H1 (cell line): ENCODE measurements at regions not wholly inside any gene's neighbourhood (a gene's known extent, or its start where the extent isn't known, plus 50 kb on each side); places are given as distances from the start of the nearest gene placed in this dataset.

Source experiments
- CTCF ChIA-PET: fragments of 300-600 bp; sonication (Branson Sonifier 250); formaldehyde crosslinking; loops from one replicate; lab custom pipeline; 2021; ENCODE audit not compliant: partially characterized antibody; lab: Charles Lee
- POLR2A ChIA-PET: fragments of 300-600 bp; sonication (Branson Sonifier 250); formaldehyde crosslinking; loops from one replicate; lab custom pipeline; 2021; ENCODE audit warnings: inconsistent platforms; ENCODE audit not compliant: partially characterized antibody; lab: Charles Lee
- DNase-seq, 2 experiments: peaks; one replicate each; pipeline versions ENCODE4 v3.0.0 to v3.0.0-alpha.2; 2010 to 2022; ENCODE audit warnings: low spot score in 2 of 2, low read depth in 1 of 2, mixed read lengths in 1 of 2
- FAIRE-seq: peaks from 2 replicates; lab custom pipeline; 2011; peaks lifted over from hg19 to GRCh38; lab: Jason Lieb, UNC
- H2AFZ ChIP-seq: 2 replicates; pipeline ENCODE4 v1.8.1; 2012; ENCODE audit warnings: low read length, inconsistent platforms
- H2AK5ac ChIP-seq: 2 replicates; pipeline ENCODE4 v1.6.1; 2013; ENCODE audit warnings: low read depth, low read length
- H2BK120ac ChIP-seq: replicated peaks from 2 replicates; pipeline ENCODE3; 2013; ENCODE audit warnings: low read depth, low read length, inconsistent platforms
- H2BK12ac ChIP-seq: 2 replicates; pipeline ENCODE4 v1.6.1; 2013; ENCODE audit warnings: low read depth, low read length
- H2BK15ac ChIP-seq: 2 replicates; pipeline ENCODE4 v1.6.1; 2013; ENCODE audit warnings: low read length
- H2BK20ac ChIP-seq: 2 replicates; pipeline ENCODE4 v1.6.1; 2013; ENCODE audit warnings: low read length
- H2BK5ac ChIP-seq: 2 replicates; pipeline ENCODE4 v1.6.1; 2013; ENCODE audit warnings: low read depth, low read length
- H3K14ac ChIP-seq: 2 replicates; pipeline ENCODE4 v1.6.1; 2013; ENCODE audit warnings: inconsistent platforms; ENCODE audit not compliant: insufficient read length
- H3K18ac ChIP-seq: 2 replicates; pipeline ENCODE4 v1.6.1; 2013; ENCODE audit warnings: low read length; ENCODE audit errors: extremely low read depth
- H3K23ac ChIP-seq: 2 replicates; pipeline ENCODE4 v1.6.1; 2013; ENCODE audit warnings: inconsistent platforms; ENCODE audit not compliant: insufficient read length
- H3K23me2 ChIP-seq: 2 replicates; pipeline ENCODE4 v1.6.1; 2013; ENCODE audit warnings: low read depth, low read length
- H3K27ac ChIP-seq: 2 replicates; pipeline ENCODE4 v1.6.1; 2011; ENCODE audit warnings: low read depth, low read length, inconsistent platforms
- H3K27me3 ChIP-seq, 4 experiments: replicated peaks in 1 of 4; 1 replicate in 1 of 4; 2 replicates in 3 of 4; pipeline versions ENCODE4 v1.6.1 to v1.8.1; 2011 to 2013; ENCODE audit warnings: low read length in 3 of 4, mild to moderate bottlenecking in 3 of 4, inconsistent platforms in 2 of 4, mixed read lengths in 2 of 4, moderate library complexity in 1 of 4; ENCODE audit not compliant: control insufficient read depth in 3 of 4, insufficient read depth in 3 of 4; ENCODE audit errors: extremely low read depth in 1 of 4
- H3K36me3 ChIP-seq, 4 experiments: 2 replicates each; pipeline versions ENCODE4 v1.6.1 to v1.8.1; 2011 to 2013; ENCODE audit warnings: mild to moderate bottlenecking in 4 of 4, low read length in 3 of 4, moderate library complexity in 2 of 4, control low read depth in 1 of 4, inconsistent platforms in 1 of 4; ENCODE audit not compliant: insufficient read depth in 4 of 4, control insufficient read depth in 2 of 4
- H3K4ac ChIP-seq: replicated peaks from 2 replicates; pipeline ENCODE3; 2013; ENCODE audit warnings: low read length, low read depth, mixed read lengths, inconsistent platforms; ENCODE audit not compliant: insufficient read length
- H3K4me1 ChIP-seq, 4 experiments: replicated peaks in 1 of 4; 1 replicate in 1 of 4; 2 replicates in 3 of 4; pipeline versions ENCODE4 v1.6.1 to v1.8.1; 2011 to 2013; ENCODE audit warnings: low read length in 3 of 4, inconsistent platforms in 2 of 4, mixed read lengths in 1 of 4; ENCODE audit not compliant: insufficient read depth in 4 of 4, control insufficient read depth in 3 of 4
- H3K4me2 ChIP-seq, 2 experiments: 2 replicates each; pipeline versions ENCODE4 v1.6.1 to v1.8.1; 2011 to 2013; ENCODE audit warnings: low read depth in 2 of 2, low read length in 2 of 2, control low read depth in 1 of 2, inconsistent platforms in 1 of 2, mild to moderate bottlenecking in 1 of 2; ENCODE audit not compliant: insufficient read depth in 1 of 2
- H3K4me3 ChIP-seq, 4 experiments: fragments of 200-600, 300-600 bp in 1 of 4; sonication (generic), shearing (Covaris generic), sonication (Bioruptor Twin) in 1 of 4; 2 replicates each; pipeline versions ENCODE4 v1.5.1 to v1.8.1; 2011 to 2016; ENCODE audit warnings: low read length in 4 of 4, low read depth in 3 of 4, control low read depth in 2 of 4, inconsistent platforms in 2 of 4, mild to moderate bottlenecking in 2 of 4, mixed read lengths in 1 of 4, moderate library complexity in 1 of 4; ENCODE audit not compliant: insufficient read depth in 2 of 4; ENCODE audit errors: extremely low read depth in 1 of 4
- H3K56ac ChIP-seq: replicated peaks from 2 replicates; pipeline ENCODE3; 2013; ENCODE audit warnings: low read depth, mild to moderate bottlenecking, mixed read lengths, low read length, inconsistent platforms; ENCODE audit not compliant: insufficient read length
- H3K79me1 ChIP-seq: 2 replicates; pipeline ENCODE4 v1.6.1; 2013; ENCODE audit warnings: low read depth, low read length, control low read depth
- H3K79me2 ChIP-seq, 2 experiments: 2 replicates each; pipeline versions ENCODE4 v1.6.1 to v1.8.1; 2012 to 2013; ENCODE audit warnings: low read length in 2 of 2, mild to moderate bottlenecking in 2 of 2, inconsistent platforms in 1 of 2; ENCODE audit not compliant: insufficient read depth in 2 of 2, control insufficient read depth in 1 of 2
- H3K9ac ChIP-seq, 4 experiments: replicated peaks in 1 of 4; 1 replicate in 1 of 4; 2 replicates in 3 of 4; pipeline versions ENCODE4 v1.6.1 to v1.8.1; 2011 to 2013; ENCODE audit warnings: low read depth in 3 of 4, low read length in 3 of 4, control low read depth in 2 of 4, mild to moderate bottlenecking in 2 of 4, moderate library complexity in 2 of 4, inconsistent platforms in 1 of 4; ENCODE audit errors: extremely low read depth in 1 of 4
- H3K9me3 ChIP-seq, 2 experiments: 2 replicates each; pipeline versions ENCODE4 v1.6.1 to v1.8.1; 2012 to 2013; ENCODE audit warnings: mild to moderate bottlenecking in 2 of 2, moderate library complexity in 2 of 2, control low read depth in 1 of 2, inconsistent platforms in 1 of 2, low read depth in 1 of 2, low read length in 1 of 2, mixed read lengths in 1 of 2; ENCODE audit not compliant: insufficient read depth in 2 of 2
- H4K20me1 ChIP-seq, 2 experiments: replicated peaks in 1 of 2; 2 replicates each; pipeline versions ENCODE3 to v1.8.1; 2011 to 2013; ENCODE audit warnings: inconsistent platforms in 2 of 2, low read length in 2 of 2, mild to moderate bottlenecking in 1 of 2; ENCODE audit not compliant: insufficient read depth in 2 of 2, control insufficient read depth in 1 of 2
- H4K5ac ChIP-seq: 2 replicates; pipeline ENCODE4 v1.6.1; 2013; ENCODE audit warnings: low read length, low read depth, mixed read lengths, inconsistent platforms; ENCODE audit not compliant: insufficient read length
- H4K8ac ChIP-seq: 2 replicates; pipeline ENCODE4 v1.8.0; 2013; ENCODE audit warnings: mild to moderate bottlenecking, moderate library complexity, low read length, inconsistent platforms; ENCODE audit not compliant: insufficient read depth; ENCODE audit errors: extremely low read depth
- H4K91ac ChIP-seq: replicated peaks from 2 replicates; pipeline ENCODE3; 2013; ENCODE audit warnings: low read length, mixed read lengths, inconsistent platforms; ENCODE audit not compliant: insufficient read length
- CREB1 ChIP-seq: IDR thresholded peaks from 2 replicates; pipeline ENCODE4 v1.6.1; 2012; ENCODE audit warnings: inconsistent platforms
- JUND ChIP-seq: IDR thresholded peaks from 2 replicates; pipeline ENCODE4 v1.6.1; 2011; ENCODE audit warnings: mild to moderate bottlenecking, improper control_type of control experiment, low read length
- KDM5A ChIP-seq: fragments of 200-600 bp; IDR thresholded peaks from 2 replicates; pipeline ENCODE4 v1.7.1; 2012; ENCODE audit warnings: mild to moderate bottlenecking, low read length, inconsistent platforms, mixed read lengths
- RAD21 ChIP-seq, 2 experiments: IDR thresholded peaks in 1 of 2; conservative IDR thresholded peaks in 1 of 2; 2 replicates each; pipeline ENCODE4 v1.6.1; 2011; ENCODE audit warnings: low read depth in 2 of 2, low read length in 2 of 2, improper control_type of control experiment in 1 of 2, inconsistent platforms in 1 of 2, mild to moderate bottlenecking in 1 of 2, moderate library complexity in 1 of 2
- SP4 ChIP-seq: IDR thresholded peaks from 2 replicates; pipeline ENCODE4 v1.6.1; 2012; ENCODE audit warnings: low read length, inconsistent platforms
- WGBS, 2 experiments: shearing (Covaris generic) in 1 of 2; methylation state at CpG; one replicate each; pipeline versions ENCODE4 v1.1.6 to v1.1.7; 2013 to 2015; ENCODE audit warnings: low lambda C conversion rate in 2 of 2, mixed read lengths in 2 of 2, inconsistent platforms in 1 of 2, low coverage in 1 of 2, missing lambda C conversion rate in 1 of 2; ENCODE audit not compliant: insufficient replicate concordance in 2 of 2, insufficient coverage in 1 of 2, insufficient read length in 1 of 2; ENCODE audit errors: extremely low coverage in 1 of 2, missing lambda C conversion rate in 1 of 2; 5-methylcytosine and 5-hydroxymethylcytosine counted together

DNA sequence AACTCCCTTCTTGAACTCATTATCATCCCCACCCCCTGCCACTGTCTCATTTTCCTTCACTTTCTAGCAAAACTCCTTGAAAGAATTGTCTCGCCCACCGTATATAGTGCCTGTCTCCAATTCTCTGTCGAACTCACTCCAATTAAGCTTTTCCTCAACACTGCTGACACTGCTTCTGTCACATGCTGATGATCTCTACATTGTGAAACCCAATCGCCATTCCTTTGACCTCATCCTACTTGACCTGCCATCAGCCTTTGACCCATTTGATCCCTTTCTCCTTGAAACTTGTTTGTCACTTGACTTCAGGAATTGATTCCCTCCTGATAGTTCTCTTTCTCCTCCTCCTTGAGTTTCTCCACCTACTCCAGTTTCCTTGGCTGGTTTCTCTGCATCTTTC is 54.8 kb downstream of the CCDC71L start:
- TF ChIP-seq SP4 (no peak), CREB1 (no peak), KDM5A (no peak), JUND (no peak), RAD21 (IDR thresholded peaks at IDR 0.05 in 1 of 2, conservative IDR thresholded peaks at IDR 0.05 in 1 of 2; ENCODE audit: low read depth in 2 of 2, low read length in 2 of 2) (no peak)
- ChIA-PET POLR2A (no interaction called here), CTCF (interaction anchor here (1.0 kb wide), 1 partner anchor 152 kb away, joined by 3 read pairs; no protein-coding TSS in a partner anchor)
- no peak overlapping the region for H2BK15ac ChIP-seq
- H3K79me1 ChIP-seq = no peaks in the 10 kb centered on the region
- no peak overlapping the region for H3K14ac ChIP-seq
- no peaks in the 10 kb centered on the region for H3K27me3 ChIP-seq
- no peak overlapping the region for H2BK5ac ChIP-seq
- H4K91ac ChIP-seq = no peak overlapping the region
- no peak overlapping the region for H4K8ac ChIP-seq
- H3K9me3 ChIP-seq = no peaks in the 10 kb centered on the region
- H3K4me1 ChIP-seq = no peaks in the 10 kb centered on the region; a peak in 1 of 7 replicates
- H4K20me1 ChIP-seq = no peaks in the 10 kb centered on the region
- no peak overlapping the region for H2BK20ac ChIP-seq
- no peak overlapping the region for H3K4ac ChIP-seq
- 97% methylated on average over 4 of the region's 4 CpGs; no CpG with 5 or more reads in 1 of the 2 experiments for WGBS, 2 experiments
- H2AK5ac ChIP-seq = no peak overlapping the region
- no peak overlapping the region for H4K5ac ChIP-seq
- no peaks in the 10 kb centered on the region for H3K79me2 ChIP-seq
- H3K27ac ChIP-seq = no peak overlapping the region
- H3K56ac ChIP-seq = no peak overlapping the region
- no peak overlapping the region for H2BK120ac ChIP-seq
- H3K23me2 ChIP-seq = no peaks in the 10 kb centered on the region
- H3K23ac ChIP-seq = no peak overlapping the region
- H3K4me2 ChIP-seq = no peak overlapping the region
- H3K4me3 ChIP-seq = no peak overlapping the region
- H3K36me3 ChIP-seq = no peaks in the 10 kb centered on the region
- H3K9ac ChIP-seq = no peak overlapping the region
- no peak overlapping the region for H3K18ac ChIP-seq
- H2BK12ac ChIP-seq = no peak overlapping the region
- DNase-seq (no peak), FAIRE-seq (no peak)
- H2AFZ ChIP-seq = no peak overlapping the region
